ENCODE measurements at regions not wholly inside any gene's neighbourhood (a gene's known extent, or its start where the extent isn't known, plus 50 kb on each side); places are given as distances from the start of the nearest gene placed in this dataset.

DNA sequence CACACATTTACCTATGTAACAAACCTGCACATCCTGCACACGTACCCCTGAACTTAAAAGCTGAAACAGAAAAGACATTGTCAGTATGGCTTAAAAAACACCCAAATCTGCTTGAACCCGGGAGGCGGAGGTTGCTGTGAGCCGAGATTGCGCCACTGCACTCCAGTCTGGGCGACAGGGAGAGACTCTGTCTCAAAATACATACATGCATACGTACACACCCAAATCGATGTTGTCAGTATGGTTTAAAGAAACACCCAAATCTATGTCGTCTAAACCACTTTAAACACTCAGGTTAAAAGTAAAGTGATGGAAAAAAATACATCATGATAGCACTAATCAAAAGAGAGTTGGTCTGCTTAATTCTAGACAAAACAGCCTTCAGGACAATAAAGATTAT is 257.5 kb downstream of the RPRM start:
- Histone ChIP-seq H3K79me2 (ENCODE audit: control insufficient read depth, insufficient read depth, low read length) (no peaks in the 10 kb centered on the region), H3K4me1 (ENCODE audit: control insufficient read depth in 2 of 2, insufficient read depth in 2 of 2, low read length in 2 of 2) (no peaks in the 10 kb centered on the region), H3K9me3 (ENCODE audit: control extremely low read depth in 1 of 3, control insufficient read depth in 2 of 3, insufficient read depth in 1 of 3, low read length in 2 of 3) (peaks cover 0 to 24% (median 0%) of the 10 kb centered on the region in 3 donors), H3K27ac (ENCODE audit: low read length in 2 of 2) (no peak overlapping the region), H3K4me2 (replicated peaks; ENCODE audit: low read depth, low read length, poor library complexity, severe bottlenecking) (no peak overlapping the region), H3K36me3 (replicated peaks in 1 of 2; ENCODE audit: control extremely low read depth in 1 of 2, control insufficient read depth in 1 of 2, extremely low read depth in 1 of 2, insufficient read depth in 2 of 2, low read length in 1 of 2) (no peaks in the 10 kb centered on the region), H3K4me3 (ENCODE audit: control extremely low read depth in 1 of 5, extremely low read depth in 1 of 5, insufficient read depth in 1 of 5, low read depth in 2 of 5, low read length in 4 of 5) (no peak overlapping the region), H3K9ac (ENCODE audit: low read length) (no peak overlapping the region), H4K20me1 (ENCODE audit: control insufficient read depth, insufficient read depth, low read length, poor library complexity, severe bottlenecking) (no peaks in the 10 kb centered on the region), H2AFZ (ENCODE audit: insufficient read depth, low read depth, low read length, poor library complexity, severe bottlenecking) (no peak overlapping the region), H3K27me3 (replicated peaks in 1 of 4; ENCODE audit: control extremely low read depth in 1 of 4, control insufficient read depth in 3 of 4, insufficient read depth in 4 of 4, low read length in 3 of 4) (no peaks in the 10 kb centered on the region)
- TF ChIP-seq, protein P1, sequence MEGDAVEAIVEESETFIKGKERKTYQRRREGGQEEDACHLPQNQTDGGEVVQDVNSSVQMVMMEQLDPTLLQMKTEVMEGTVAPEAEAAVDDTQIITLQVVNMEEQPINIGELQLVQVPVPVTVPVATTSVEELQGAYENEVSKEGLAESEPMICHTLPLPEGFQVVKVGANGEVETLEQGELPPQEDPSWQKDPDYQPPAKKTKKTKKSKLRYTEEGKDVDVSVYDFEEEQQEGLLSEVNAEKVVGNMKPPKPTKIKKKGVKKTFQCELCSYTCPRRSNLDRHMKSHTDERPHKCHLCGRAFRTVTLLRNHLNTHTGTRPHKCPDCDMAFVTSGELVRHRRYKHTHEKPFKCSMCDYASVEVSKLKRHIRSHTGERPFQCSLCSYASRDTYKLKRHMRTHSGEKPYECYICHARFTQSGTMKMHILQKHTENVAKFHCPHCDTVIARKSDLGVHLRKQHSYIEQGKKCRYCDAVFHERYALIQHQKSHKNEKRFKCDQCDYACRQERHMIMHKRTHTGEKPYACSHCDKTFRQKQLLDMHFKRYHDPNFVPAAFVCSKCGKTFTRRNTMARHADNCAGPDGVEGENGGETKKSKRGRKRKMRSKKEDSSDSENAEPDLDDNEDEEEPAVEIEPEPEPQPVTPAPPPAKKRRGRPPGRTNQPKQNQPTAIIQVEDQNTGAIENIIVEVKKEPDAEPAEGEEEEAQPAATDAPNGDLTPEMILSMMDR (IDR thresholded peaks at IDR 0.05) = no peak
- TF ChIP-seq EZH2 (IDR thresholded peaks at IDR 0.05; ENCODE audit: borderline replicate concordance, insufficient read depth, low read depth, low read length, poor library complexity, severe bottlenecking) = no peak
- no peaks in the 10 kb centered on the region for H3K27me3 Mint-ChIP-seq
- CTCF ChIA-PET = no interaction called here
- intact Hi-C loops (cut with micrococcal nuclease) = no loop called here
- H3K4me3 Mint-ChIP-seq = no peak overlapping the region
- no peak for DNase-seq
- peaks cover 2% of the 10 kb centered on the region for H3K9me3 Mint-ChIP-seq (ENCODE audit: insufficient read depth)
- no peak for ATAC-seq (ENCODE audit: low read depth)
- no peak overlapping the region for H3K27ac Mint-ChIP-seq
- WGBS (ENCODE audit: insufficient coverage) = 80% methylated on average over 3 of the region's 9 CpGs
- H3K4me1 Mint-ChIP-seq = no peaks in the 10 kb centered on the region
- POLR2A ChIA-PET = no interaction called here

DNA sequence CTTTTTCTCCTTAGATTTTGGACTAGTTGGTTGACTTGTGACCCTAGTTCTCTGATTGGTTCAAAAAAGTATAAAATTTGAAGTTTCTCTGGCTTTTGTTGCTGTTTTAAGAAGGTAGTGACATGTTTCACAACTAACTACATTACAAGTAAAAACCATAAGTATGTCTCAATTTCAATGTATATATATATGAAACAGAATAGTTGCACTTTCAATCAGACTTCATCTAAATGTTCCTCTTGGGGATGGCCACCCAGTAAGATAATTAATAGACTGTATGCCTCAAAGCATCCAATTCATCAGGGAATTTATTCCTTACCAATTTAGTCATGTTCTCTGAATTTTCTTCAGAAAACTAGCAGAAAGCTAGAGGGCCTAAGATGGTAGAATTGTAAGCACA is 259.7 kb downstream of the RPRM start:
- H3K4me2 ChIP-seq (replicated peaks; ENCODE audit: low read depth, low read length, poor library complexity, severe bottlenecking) = no peak overlapping the region
- H3K9me3 ChIP-seq (ENCODE audit: control extremely low read depth in 1 of 3, control insufficient read depth in 2 of 3, insufficient read depth in 1 of 3, low read length in 2 of 3) = peaks cover 0 to 19% (median 0%) of the 10 kb centered on the region in 3 donors
- Mint-ChIP-seq H3K27me3 (no peaks in the 10 kb centered on the region), H3K9me3 (ENCODE audit: insufficient read depth) (no peaks in the 10 kb centered on the region), H3K4me3 (no peak overlapping the region), H3K27ac (no peak overlapping the region), H3K4me1 (no peaks in the 10 kb centered on the region)
- ATAC-seq (ENCODE audit: low read depth) (no peak), DNase-seq (no peak)
- no peaks in the 10 kb centered on the region for H3K36me3 ChIP-seq (replicated peaks in 1 of 2; ENCODE audit: control extremely low read depth in 1 of 2, control insufficient read depth in 1 of 2, extremely low read depth in 1 of 2, insufficient read depth in 2 of 2, low read length in 1 of 2)
- no peaks in the 10 kb centered on the region for H3K27me3 ChIP-seq (replicated peaks in 1 of 4; ENCODE audit: control extremely low read depth in 1 of 4, control insufficient read depth in 3 of 4, insufficient read depth in 4 of 4, low read length in 3 of 4)
- H4K20me1 ChIP-seq (ENCODE audit: control insufficient read depth, insufficient read depth, low read length, poor library complexity, severe bottlenecking) = no peaks in the 10 kb centered on the region
- H3K79me2 ChIP-seq (ENCODE audit: control insufficient read depth, insufficient read depth, low read length) = no peaks in the 10 kb centered on the region
- H3K27ac ChIP-seq (ENCODE audit: low read length in 2 of 2) = no peak overlapping the region
- POLR2A ChIA-PET = no interaction called here
- no peaks in the 10 kb centered on the region for H3K4me1 ChIP-seq (ENCODE audit: control insufficient read depth in 2 of 2, insufficient read depth in 2 of 2, low read length in 2 of 2)
- TF ChIP-seq, protein P1 (IDR thresholded peaks at IDR 0.05) = no peak
- no peak for TF ChIP-seq EZH2 (IDR thresholded peaks at IDR 0.05; ENCODE audit: borderline replicate concordance, insufficient read depth, low read depth, low read length, poor library complexity, severe bottlenecking)
- H3K4me3 ChIP-seq (ENCODE audit: control extremely low read depth in 1 of 5, extremely low read depth in 1 of 5, insufficient read depth in 1 of 5, low read depth in 2 of 5, low read length in 4 of 5) = no peak overlapping the region
- CTCF ChIA-PET = no interaction called here
- H2AFZ ChIP-seq (ENCODE audit: insufficient read depth, low read depth, low read length, poor library complexity, severe bottlenecking) = no peak overlapping the region
- H3K9ac ChIP-seq (ENCODE audit: low read length) = no peak overlapping the region
- intact Hi-C loops (cut with micrococcal nuclease) = no loop called here
